ENCODE measurements at regions not wholly inside any gene's neighbourhood (a gene's known extent, or its start where the extent isn't known, plus 50 kb on each side); places are given as distances from the start of the nearest gene placed in this dataset.
"Not testable (repeated sequence)": the region's sequence is repeated elsewhere in the genome, so short reads cannot be mapped to it uniquely, and the experiment has no call there.

DNA sequence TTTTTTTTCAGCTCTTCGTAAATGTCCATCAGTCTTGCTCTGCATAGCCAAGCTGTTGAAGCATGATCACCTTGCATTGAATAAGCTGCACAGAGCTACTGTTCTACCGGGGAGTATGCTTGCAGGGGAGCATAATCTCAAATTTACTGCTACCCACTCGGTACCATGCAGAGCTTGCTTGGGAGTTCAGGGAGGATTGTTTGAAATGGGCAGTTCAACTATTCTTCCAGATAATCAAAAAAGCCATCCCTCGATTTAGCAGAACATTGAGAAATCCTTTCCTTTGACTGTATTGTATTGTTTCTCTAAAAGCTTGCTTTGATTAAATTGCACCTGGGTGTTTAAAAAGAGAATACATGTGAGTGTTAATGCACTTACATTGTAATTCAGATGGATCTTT lies 332.6 kb downstream of the UTRN start:
- no peak for DNase-seq (ENCODE audit: low read depth)

DNA sequence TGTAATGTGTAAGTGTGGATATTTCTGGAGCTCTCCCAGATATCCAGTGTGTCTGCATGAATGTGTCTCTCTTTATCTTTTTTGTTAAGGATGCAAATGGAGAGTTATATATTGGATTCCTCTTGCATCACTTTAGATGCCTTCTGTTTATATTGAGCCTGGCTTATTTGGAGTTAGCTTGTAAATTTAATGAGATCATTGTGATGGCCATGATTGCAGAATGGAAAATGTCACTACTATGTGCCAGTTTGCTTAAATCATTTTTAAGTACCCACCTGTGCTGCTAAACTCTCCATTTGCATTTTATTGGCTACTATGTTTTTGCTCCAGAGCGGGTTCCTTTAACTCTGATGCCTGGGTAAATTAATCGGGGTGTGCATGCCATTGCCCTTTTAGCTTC lies 334.8 kb downstream of the UTRN start:
- no peak for DNase-seq (ENCODE audit: low read depth)

DNA sequence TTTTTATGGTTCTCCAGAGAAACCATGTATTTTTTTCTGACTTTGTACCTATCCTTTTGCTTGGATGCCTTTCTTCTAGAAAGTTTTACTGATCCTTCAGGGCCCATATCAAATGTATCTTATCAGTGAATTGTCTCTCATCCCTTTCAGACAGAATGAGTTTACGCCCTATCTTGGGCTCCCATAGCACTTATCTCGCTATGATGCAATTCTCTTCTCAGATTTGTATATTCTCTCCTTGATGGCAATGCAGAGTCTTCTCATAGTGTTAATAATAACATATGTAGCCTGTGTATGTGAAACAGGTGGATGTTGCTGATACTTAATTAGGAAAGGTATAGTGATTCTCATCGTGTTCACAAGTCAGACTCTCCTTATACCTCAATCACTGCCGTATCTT lies 336.2 kb downstream of the UTRN start:
- no peak for DNase-seq (ENCODE audit: low read depth)

- no peak for DNase-seq (ENCODE audit: low read depth)
These were observed 339.1 kb downstream of the UTRN start for GRCh38 chr6:144624246-144624645.

DNA sequence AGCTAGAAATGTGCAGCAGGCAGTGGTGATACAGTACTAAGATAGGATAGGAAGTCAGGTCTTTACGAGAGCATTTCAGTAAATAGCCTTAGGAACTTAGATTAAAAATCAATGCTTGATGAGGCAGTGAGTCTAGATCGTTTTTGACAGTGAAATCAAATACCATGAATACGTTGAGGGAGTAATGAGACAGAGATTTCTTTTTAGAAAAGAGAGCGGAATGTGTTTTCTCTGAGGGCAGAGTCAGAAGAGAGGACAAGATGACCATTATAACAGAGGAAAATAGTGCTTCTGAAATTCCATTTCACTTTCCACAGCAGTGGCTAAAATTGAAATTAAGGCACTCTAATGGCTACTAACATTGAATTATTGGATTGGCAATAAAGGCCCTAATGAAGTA lies 339.6 kb downstream of the UTRN start:
- DNase-seq (ENCODE audit: low read depth): no peak

DNA sequence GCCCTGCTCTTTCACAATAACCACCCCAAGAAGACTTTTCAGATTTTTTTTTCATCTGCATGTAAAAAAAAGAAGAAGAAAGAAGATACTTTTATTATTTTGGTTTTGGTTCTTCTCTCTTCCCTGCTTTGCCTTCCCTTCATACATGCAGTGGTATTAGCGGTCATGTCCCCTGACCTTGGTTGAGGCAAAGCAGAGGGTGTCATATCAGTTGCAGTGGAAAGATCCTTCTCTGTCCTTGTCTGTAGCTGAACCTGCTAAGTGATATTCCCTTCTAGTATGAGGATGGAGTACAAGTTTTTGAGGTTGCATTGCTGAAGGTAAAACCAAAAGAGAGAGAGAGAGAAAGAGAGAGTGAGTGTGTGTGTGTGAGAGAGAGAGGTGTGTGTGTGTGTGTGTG lies 345.7 kb downstream of the UTRN start:
- DNase-seq (ENCODE audit: low read depth): no peak

DNA sequence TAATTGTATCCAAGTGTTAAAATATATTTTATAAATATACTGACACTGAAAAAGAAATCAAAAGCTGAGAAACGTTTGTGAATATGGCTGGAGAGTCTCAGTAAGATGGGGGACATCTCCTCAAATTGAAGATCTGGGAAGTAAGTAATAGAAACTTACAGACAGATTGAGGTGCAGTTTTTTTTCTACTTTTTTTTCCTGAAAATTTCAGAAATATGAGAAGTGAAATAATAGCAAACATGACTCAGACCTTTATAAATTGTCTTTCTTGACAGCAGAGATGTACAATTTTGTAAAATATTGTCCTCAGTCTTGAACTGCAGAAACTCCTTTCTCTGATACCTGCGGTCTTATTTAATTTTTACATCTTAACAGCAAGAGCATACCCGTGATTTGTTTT lies 347.1 kb downstream of the UTRN start:
- no peak for DNase-seq (ENCODE audit: low read depth)

GRCh38 chr6:144633886-144634285 lies 348.8 kb downstream of the UTRN start:
- DNase-seq (ENCODE audit: low read depth): no peak

DNA sequence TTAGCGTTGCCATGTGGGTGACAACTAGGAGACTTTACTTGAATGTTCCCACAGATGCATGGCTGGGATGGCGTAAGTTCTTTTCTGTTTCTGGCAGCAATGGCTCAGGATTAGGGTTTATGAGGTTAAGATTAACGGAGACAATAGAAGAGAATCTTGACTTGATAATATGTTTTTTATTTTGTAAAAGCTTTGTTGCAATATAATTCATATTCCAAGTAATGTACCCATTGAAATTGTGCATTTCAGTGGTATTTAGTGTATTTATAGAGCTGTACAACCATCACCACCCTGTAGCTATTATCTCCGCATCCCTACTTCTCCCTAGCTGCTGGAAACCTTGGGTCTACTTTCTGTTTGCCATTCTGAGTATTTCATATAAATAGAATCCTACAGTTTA lies 349.2 kb downstream of the UTRN start:
- no peak for DNase-seq (ENCODE audit: low read depth)

GRCh38 chr6:144635051-144635450 lies 349.9 kb downstream of the UTRN start:
- no peak for DNase-seq (ENCODE audit: low read depth)

- not testable (repeated sequence) for DNase-seq (ENCODE audit: low read depth)
These were observed 350.9 kb downstream of the UTRN start for GRCh38 chr6:144636025-144636424.

GRCh38 chr6:144637541-144637940 lies 352.4 kb downstream of the UTRN start:
- no peak for DNase-seq (ENCODE audit: low read depth)

- DNase-seq (ENCODE audit: low read depth): no peak
These were observed 354.5 kb downstream of the UTRN start for GRCh38 chr6:144639654-144640053.

- no peak for DNase-seq (ENCODE audit: low read depth)
These were observed 356.2 kb downstream of the UTRN start for GRCh38 chr6:144641286-144641685.

DNA sequence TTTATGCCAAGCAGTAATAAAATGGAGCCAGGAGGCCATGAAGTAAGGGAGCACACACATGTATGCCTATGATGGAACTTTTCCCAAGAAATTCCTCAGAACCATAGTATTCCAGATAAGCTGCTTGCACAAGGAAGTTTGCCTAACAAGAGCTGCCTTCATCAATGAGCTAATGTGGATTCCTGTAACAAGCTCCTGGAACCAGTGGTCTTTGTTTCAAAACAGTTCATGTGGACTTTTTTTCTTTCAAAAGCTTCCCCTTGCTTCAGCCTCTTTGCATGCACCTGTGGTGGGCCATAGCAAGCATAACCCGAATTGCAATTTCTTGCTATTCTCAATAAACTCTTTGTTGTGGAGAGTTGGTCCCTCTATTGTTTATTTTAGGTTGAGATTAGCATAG lies 359.6 kb downstream of the UTRN start:
- no peak for DNase-seq (ENCODE audit: low read depth)

- no peak for DNase-seq (ENCODE audit: low read depth)
These were observed 361.2 kb downstream of the UTRN start for GRCh38 chr6:144646093-144647056.

DNA sequence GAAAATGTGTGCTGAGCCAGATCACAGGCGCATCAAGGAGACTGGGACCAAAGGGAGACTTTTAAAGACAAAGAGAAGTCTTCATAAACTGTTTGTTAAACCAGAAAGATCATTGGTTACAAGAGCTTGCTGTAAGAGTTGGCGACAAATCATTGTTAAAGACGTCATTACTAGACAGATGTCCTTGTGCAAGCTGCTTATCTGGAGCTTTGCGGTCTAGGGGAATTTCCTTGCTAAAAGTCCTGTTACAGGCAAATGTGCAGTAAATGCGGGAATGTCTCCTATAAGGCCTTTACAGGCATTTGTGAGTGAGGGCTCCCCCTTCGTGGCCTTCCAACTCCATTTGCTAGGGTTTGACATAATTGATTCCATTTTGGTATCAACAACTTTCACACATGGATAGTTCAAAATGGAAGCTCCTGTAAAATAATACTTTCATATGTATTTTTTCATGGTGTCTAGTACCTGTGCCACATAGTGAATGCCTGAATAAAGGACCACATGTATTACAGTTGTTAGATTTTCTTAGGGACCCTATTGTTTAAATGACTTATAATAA lies 362.4 kb downstream of the UTRN start:
- DNase-seq (ENCODE audit: low read depth): no peak

DNA sequence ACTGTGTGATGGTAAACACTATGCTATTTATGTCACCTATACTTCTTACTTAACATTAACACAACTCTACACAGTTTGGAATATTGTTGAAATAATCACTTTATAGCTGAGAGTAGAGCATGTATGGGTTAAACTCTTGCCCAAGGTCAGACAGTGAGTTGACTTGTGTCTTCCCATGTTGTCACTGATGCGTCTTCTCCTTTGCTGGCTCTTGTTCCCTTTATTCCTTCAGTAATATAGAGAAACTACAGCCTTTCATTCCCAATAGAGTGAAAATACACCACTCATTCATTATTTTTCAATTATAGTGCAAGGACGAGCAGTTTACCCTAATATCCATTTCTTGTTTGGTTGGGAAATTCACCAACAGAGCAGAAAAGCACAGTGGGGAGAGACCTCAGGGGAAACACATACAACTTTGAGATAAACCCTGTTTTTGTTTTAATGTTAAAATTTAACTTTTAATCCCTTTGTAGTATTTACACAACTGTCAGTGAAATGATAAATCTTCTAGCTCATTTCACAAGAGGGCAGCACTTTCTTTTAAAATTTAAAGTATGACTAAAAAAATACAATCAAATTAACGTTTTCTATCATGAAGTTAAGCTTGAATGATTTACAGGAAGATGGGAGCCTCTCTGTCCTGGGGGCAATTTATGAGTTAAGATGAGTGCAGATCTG lies 363.0 kb downstream of the UTRN start:
- no peak for DNase-seq (ENCODE audit: low read depth)

DNA sequence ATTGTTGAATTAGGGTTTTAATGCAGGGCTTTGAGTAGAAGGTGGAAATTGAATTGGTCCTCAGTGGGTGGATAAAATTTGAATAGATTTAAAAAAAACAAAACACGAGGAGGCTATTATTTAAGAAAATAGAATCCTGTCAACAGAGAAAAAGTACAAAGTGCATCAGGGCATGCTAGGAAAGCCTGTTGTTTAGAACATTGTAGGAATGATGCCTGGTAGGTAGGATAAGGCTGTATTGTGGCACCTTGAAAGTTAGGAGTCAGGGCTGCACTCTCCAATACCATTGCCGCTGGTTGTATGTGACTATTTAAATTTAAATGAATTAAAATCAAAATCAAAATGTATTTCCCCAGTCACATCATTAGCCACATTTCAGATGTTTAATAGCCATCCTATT lies 363.9 kb downstream of the UTRN start:
- DNase-seq (ENCODE audit: low read depth): no peak

GRCh38 chr6:144651234-144651633 lies 366.1 kb downstream of the UTRN start:
- DNase-seq (ENCODE audit: low read depth): no peak

DNA sequence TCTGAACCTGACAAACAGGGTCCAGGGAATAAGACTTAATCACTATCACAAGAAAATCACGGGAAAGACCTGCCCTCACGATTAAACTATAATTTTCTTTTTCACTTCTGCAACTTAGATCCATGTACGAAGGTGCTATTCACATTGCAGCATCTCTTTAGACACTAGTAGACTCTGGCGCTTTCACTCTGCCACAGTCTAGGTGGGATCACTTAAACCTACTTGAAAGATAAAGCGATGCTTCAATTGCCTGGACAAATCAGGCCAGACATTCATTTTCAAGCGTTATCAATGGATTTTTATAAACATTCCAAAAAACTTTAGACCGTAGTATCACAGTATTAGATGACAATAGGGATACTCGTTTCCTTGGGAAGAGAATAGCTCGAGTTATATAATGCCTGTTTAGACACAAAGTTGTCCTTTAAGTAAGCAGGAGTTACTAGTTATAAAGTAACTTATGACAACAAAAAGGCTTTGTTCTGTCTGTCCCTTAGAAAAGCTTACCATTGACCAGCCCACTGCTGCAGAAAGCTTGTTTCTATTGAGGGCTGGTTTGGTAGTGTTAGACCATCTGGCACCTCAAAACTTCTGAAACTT lies 367.3 kb downstream of the UTRN start:
- no peak for DNase-seq (ENCODE audit: low read depth)

DNA sequence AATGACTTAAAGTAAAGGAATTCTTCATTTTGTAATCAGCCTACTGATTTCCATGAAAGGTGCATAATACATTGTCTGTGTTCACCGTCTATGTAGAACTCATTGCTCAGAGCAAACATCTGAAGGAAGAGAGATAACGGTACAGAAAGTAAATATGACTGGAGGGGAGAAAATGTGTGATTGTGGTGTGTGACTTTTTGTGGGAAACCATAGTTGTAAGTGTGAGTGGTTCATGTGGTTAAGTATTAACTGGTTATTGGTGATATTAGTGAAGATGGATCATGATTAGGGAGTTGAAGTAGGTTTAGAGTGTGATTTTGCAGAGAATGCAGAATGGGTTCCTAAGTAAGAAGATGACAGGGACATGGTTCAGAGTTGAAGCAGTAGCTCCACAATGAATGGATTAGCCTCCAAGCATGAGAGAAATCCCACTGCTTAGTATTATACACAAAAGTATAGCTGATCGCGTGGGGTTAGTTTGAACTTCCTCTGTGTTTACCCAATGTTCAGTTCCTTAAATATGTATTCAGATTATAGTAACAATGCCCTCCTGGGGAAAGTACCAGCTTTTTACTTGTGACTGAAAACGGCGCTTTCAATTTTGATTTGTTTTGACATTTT lies 368.9 kb downstream of the UTRN start:
- no peak for DNase-seq (ENCODE audit: low read depth)
